ENCODE measurements at regions not wholly inside any gene's neighbourhood (a gene's known extent, or its start where the extent isn't known, plus 50 kb on each side); places are given as distances from the start of the nearest gene placed in this dataset.
"Not testable (repeated sequence)": the region's sequence is repeated elsewhere in the genome, so short reads cannot be mapped to it uniquely, and the experiment has no call there.

DNA sequence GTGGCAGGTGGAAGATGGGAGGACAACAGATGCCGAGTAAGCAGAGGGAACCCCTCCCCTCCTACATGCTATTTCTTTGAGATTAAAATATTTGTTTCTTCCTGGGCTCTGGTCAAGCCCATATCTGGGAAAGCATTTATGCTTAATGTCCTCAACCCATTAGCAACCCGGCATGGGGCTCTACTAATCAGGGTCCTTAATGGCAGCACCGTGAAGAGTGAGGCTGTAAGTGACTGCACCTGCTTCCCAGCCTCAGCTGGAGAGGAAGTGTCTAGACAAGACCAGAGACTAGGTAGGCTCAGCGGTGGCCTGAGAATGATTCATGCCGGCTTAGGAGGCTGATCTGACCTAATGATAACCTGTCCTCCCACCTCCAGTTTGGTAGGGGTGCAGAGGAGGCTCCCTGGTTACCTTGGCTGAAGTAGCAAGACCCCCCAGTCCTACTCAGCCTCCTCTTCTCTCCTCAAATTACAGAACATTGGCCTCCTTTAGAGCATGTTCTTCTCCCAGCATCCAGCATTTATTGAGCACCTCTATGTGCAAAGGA lies 61.3 kb upstream of the HSPA9 start:
- ChIA-PET POLR2A (ENCODE audit: partially characterized antibody) (no interaction called here), CTCF (ENCODE audit: partially characterized antibody) (interaction anchor here (1.1 to 1.6 kb wide), 2 partner anchors 13 to 14 kb away, joined by 4 to 6 read pairs; no protein-coding TSS in a partner anchor)
- H3K4me3 ChIP-seq (ENCODE audit: low read length in 2 of 2) = no peak overlapping the region
- peaks cover 45 to 58% of the 10 kb centered on the region in 2 donors for H3K27me3 Mint-ChIP-seq
- H3K9me3 ChIP-seq (ENCODE audit: control insufficient read depth in 1 of 2, low read length in 2 of 2) = no peaks in the 10 kb centered on the region
- no peaks in the 10 kb centered on the region for H3K36me3 ChIP-seq (ENCODE audit: insufficient read depth, low read length)
- H3K27ac Mint-ChIP-seq = no peak overlapping the region
- peaks cover 0 to 7% (median 0%) of the 10 kb centered on the region in 8 donors for H3K9me3 Mint-ChIP-seq
- no peak overlapping the region for H3K4me3 Mint-ChIP-seq
- intact Hi-C loops (cut with micrococcal nuclease) = no loop called here
- H3K4me1 ChIP-seq (ENCODE audit: insufficient read depth, low read length) = no peaks in the 10 kb centered on the region
- peaks cover 6% of the 10 kb centered on the region for H3K27me3 ChIP-seq (ENCODE audit: insufficient read depth, low read length)
- peaks cover 0 to 6% (median under 1%) of the 10 kb centered on the region in 4 donors for H3K4me1 Mint-ChIP-seq
- H3K36me3 Mint-ChIP-seq = no peaks in the 10 kb centered on the region
- no peak overlapping the region for H3K27ac ChIP-seq (ENCODE audit: low read depth, low read length)
- no peak for DNase-seq

GRCh38 chr5:138635708-138636107 lies 60.5 kb upstream of the HSPA9 start:
- intact Hi-C loops (cut with micrococcal nuclease) = no loop called here
- H3K36me3 Mint-ChIP-seq = no peaks in the 10 kb centered on the region
- H3K9me3 Mint-ChIP-seq = peaks cover 0 to 7% (median 0%) of the 10 kb centered on the region in 8 donors
- Histone ChIP-seq H3K4me3 (ENCODE audit: low read length in 2 of 2) (no peak overlapping the region), H3K4me1 (ENCODE audit: insufficient read depth, low read length) (no peaks in the 10 kb centered on the region), H3K27ac (ENCODE audit: low read depth, low read length) (no peak overlapping the region), H3K36me3 (ENCODE audit: insufficient read depth, low read length) (no peaks in the 10 kb centered on the region), H3K9me3 (ENCODE audit: control insufficient read depth in 1 of 2, low read length in 2 of 2) (no peaks in the 10 kb centered on the region), H3K27me3 (ENCODE audit: insufficient read depth, low read length) (peaks cover 4% of the 10 kb centered on the region)
- no peak overlapping the region for H3K4me3 Mint-ChIP-seq
- H3K27ac Mint-ChIP-seq = no peak overlapping the region
- CTCF ChIA-PET (ENCODE audit: partially characterized antibody) = interaction anchor here (1.1 kb wide), 1 partner anchor 13 kb away, joined by 4 read pairs; no protein-coding TSS in a partner anchor
- peaks cover 42 to 53% of the 10 kb centered on the region in 2 donors for H3K27me3 Mint-ChIP-seq
- no peak for DNase-seq
- POLR2A ChIA-PET (ENCODE audit: partially characterized antibody) = no interaction called here
- H3K4me1 Mint-ChIP-seq = peaks cover 0 to 6% (median under 1%) of the 10 kb centered on the region in 4 donors

GRCh38 chr5:138635265-138635664 lies 60.1 kb upstream of the HSPA9 start:
- Histone ChIP-seq H3K27me3 (ENCODE audit: insufficient read depth, low read length) (peaks cover 4% of the 10 kb centered on the region), H3K4me3 (ENCODE audit: low read length in 2 of 2) (no peak overlapping the region), H3K27ac (ENCODE audit: low read depth, low read length) (no peak overlapping the region), H3K4me1 (ENCODE audit: insufficient read depth, low read length) (no peaks in the 10 kb centered on the region), H3K36me3 (ENCODE audit: insufficient read depth, low read length) (no peaks in the 10 kb centered on the region), H3K9me3 (ENCODE audit: control insufficient read depth in 1 of 2, low read length in 2 of 2) (no peaks in the 10 kb centered on the region)
- no peaks in the 10 kb centered on the region for H3K36me3 Mint-ChIP-seq
- intact Hi-C loops (cut with micrococcal nuclease) = no loop called here
- peaks cover 0 to 7% (median 0%) of the 10 kb centered on the region in 8 donors for H3K9me3 Mint-ChIP-seq
- ChIA-PET POLR2A (ENCODE audit: partially characterized antibody) (no interaction called here), CTCF (ENCODE audit: partially characterized antibody) (interaction anchor here (1.1 kb wide), 1 partner anchor 14 kb away, joined by 4 read pairs; no protein-coding TSS in a partner anchor)
- no peak for DNase-seq
- H3K4me1 Mint-ChIP-seq = peaks cover 0 to 6% (median under 1%) of the 10 kb centered on the region in 4 donors
- peaks cover 39 to 48% of the 10 kb centered on the region in 2 donors for H3K27me3 Mint-ChIP-seq
- no peak overlapping the region for H3K4me3 Mint-ChIP-seq
- no peak overlapping the region for H3K27ac Mint-ChIP-seq

DNA sequence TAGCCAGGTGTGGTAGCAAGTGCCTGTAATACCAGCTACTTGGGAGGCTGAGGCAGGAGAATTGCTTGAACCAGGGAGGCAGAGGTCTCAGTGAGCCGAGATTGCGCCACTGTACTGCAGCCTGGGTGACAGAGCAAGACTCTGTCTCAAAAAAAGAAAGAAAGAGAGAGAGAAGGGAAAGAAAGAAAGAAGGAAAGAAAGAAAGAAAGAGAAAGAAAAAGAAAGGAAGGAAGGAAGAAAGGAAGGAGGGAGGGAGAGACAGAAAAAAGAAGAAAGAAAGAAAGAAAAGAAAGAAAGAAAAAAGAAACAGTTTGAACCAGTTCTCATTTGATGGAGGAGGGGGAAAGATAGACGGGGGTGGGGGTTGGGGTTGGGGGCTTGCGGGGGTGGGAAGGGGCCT lies 59.6 kb upstream of the HSPA9 start:
- H3K27me3 ChIP-seq (ENCODE audit: insufficient read depth, low read length); intact Hi-C loops (cut with micrococcal nuclease); H3K36me3 ChIP-seq (ENCODE audit: insufficient read depth, low read length); H3K36me3 Mint-ChIP-seq; H3K9me3 Mint-ChIP-seq; H3K9me3 ChIP-seq (ENCODE audit: control insufficient read depth in 1 of 2, low read length in 2 of 2); DNase-seq; H3K4me3 Mint-ChIP-seq; POLR2A ChIA-PET (ENCODE audit: partially characterized antibody); H3K4me3 ChIP-seq (ENCODE audit: low read length in 2 of 2); H3K4me1 Mint-ChIP-seq; H3K27ac Mint-ChIP-seq; H3K27ac ChIP-seq (ENCODE audit: low read depth, low read length); H3K4me1 ChIP-seq (ENCODE audit: insufficient read depth, low read length): not testable (repeated sequence)
- peaks cover 37 to 45% of the 10 kb centered on the region in 2 donors for H3K27me3 Mint-ChIP-seq
- CTCF ChIA-PET (ENCODE audit: partially characterized antibody) = interaction anchor here (1.4 kb wide), 1 partner anchor 13 kb away, joined by 3 read pairs; no protein-coding TSS in a partner anchor

GRCh38 chr5:138632900-138633489 lies 57.8 kb upstream of the HSPA9 start:
- CTCF ChIA-PET (ENCODE audit: partially characterized antibody) = no interaction called here
- intact Hi-C loops (cut with micrococcal nuclease) = no loop called here

DNA sequence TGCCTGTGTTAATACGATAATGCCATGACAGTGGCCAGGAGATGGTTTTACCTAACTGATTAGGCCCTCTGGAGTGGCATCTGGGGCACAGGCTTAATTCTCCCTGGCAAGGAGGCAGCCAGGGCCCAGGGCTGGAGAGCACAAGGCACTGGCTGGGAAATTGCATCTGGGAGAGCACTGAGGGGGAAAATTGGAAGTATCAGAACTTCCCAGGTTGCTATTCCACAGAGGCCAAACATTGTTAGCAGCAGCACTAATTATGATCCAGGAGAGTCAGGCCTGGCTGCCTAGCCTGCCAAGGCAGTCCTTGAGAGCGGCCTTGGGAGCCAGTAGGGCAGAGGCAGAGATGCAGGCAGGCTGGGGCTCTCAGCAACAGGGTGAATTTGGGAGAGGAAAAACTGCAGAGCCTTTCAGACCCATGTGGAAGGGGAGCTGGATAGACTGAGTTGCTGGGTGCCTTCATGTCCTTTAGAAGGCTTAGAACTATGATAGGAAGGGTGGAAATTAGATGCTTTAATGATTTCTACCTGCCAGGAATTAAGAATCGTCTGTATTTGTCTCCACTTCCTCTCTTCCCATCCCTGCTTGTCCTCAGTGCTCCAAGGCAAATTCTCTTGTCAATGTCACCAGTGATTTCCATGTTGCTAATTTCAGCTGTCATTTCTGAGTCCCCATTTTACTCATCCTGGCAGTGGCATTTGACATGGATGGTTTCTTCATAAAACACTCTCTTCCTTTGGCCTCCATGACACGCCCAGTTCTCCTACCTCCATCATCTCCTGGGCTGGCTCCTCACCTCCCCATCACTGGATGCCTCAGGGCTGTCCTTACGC lies 56.1 kb upstream of the HSPA9 start:
- POLR2A ChIA-PET (ENCODE audit: partially characterized antibody) = no interaction called here
- Histone ChIP-seq H3K27ac (ENCODE audit: low read depth, low read length) (no peak overlapping the region), H3K4me1 (ENCODE audit: insufficient read depth, low read length) (no peaks in the 10 kb centered on the region), H3K27me3 (ENCODE audit: insufficient read depth, low read length) (peaks cover 4% of the 10 kb centered on the region), H3K9me3 (ENCODE audit: control insufficient read depth in 1 of 2, low read length in 2 of 2) (no peaks in the 10 kb centered on the region), H3K4me3 (ENCODE audit: low read length in 2 of 2) (no peak overlapping the region), H3K36me3 (ENCODE audit: insufficient read depth, low read length) (no peaks in the 10 kb centered on the region)
- CTCF ChIA-PET (ENCODE audit: partially characterized antibody) = no interaction called here
- H3K4me1 Mint-ChIP-seq = peaks cover 0 to 6% (median under 1%) of the 10 kb centered on the region in 4 donors
- H3K36me3 Mint-ChIP-seq = no peaks in the 10 kb centered on the region
- no peak overlapping the region for H3K4me3 Mint-ChIP-seq
- no peak for DNase-seq
- H3K27ac Mint-ChIP-seq = no peak overlapping the region
- intact Hi-C loops (cut with micrococcal nuclease) = no loop called here
- H3K9me3 Mint-ChIP-seq = no peaks in the 10 kb centered on the region
- peaks cover 22 to 34% of the 10 kb centered on the region in 2 donors for H3K27me3 Mint-ChIP-seq

More at GRCh38 chr5:138632900-138633489, 57.8 kb upstream of the HSPA9 start:
- no peak overlapping the region for H3K4me3 Mint-ChIP-seq
- peaks cover 0 to 3% (median 0%) of the 10 kb centered on the region in 8 donors for H3K9me3 Mint-ChIP-seq
- H3K27ac Mint-ChIP-seq = no peak overlapping the region
- H3K36me3 Mint-ChIP-seq = no peaks in the 10 kb centered on the region
- H3K27me3 Mint-ChIP-seq = peaks cover 28 to 37% of the 10 kb centered on the region in 2 donors
- POLR2A ChIA-PET (ENCODE audit: partially characterized antibody) = no interaction called here
- H3K4me1 ChIP-seq (ENCODE audit: insufficient read depth, low read length) = no peaks in the 10 kb centered on the region
- no peak for DNase-seq
- H3K27me3 ChIP-seq (ENCODE audit: insufficient read depth, low read length) = peaks cover 4% of the 10 kb centered on the region
- H3K4me3 ChIP-seq (ENCODE audit: low read length in 2 of 2) = no peak overlapping the region
- H3K9me3 ChIP-seq (ENCODE audit: control insufficient read depth in 1 of 2, low read length in 2 of 2) = no peaks in the 10 kb centered on the region
- H3K36me3 ChIP-seq (ENCODE audit: insufficient read depth, low read length) = no peaks in the 10 kb centered on the region
- no peak overlapping the region for H3K27ac ChIP-seq (ENCODE audit: low read depth, low read length)
- H3K4me1 Mint-ChIP-seq = peaks cover 0 to 6% (median under 1%) of the 10 kb centered on the region in 4 donors

- CTCF ChIA-PET (ENCODE audit: partially characterized antibody) = interaction anchor here (1.0 kb wide), 1 partner anchor 23 kb away, joined by 3 read pairs; no protein-coding TSS in a partner anchor
- intact Hi-C loops (cut with micrococcal nuclease) = no loop called here
- no peak overlapping the region for H3K4me3 Mint-ChIP-seq
Measured at GRCh38 chr5:138629392-138629791, 54.2 kb upstream of the HSPA9 start.

More at GRCh38 chr5:138629392-138629791, 54.2 kb upstream of the HSPA9 start:
- Histone ChIP-seq H3K4me1 (ENCODE audit: insufficient read depth, low read length) (no peaks in the 10 kb centered on the region), H3K4me3 (ENCODE audit: low read length in 2 of 2) (no peak overlapping the region), H3K27me3 (ENCODE audit: insufficient read depth, low read length) (peaks cover 4% of the 10 kb centered on the region), H3K9me3 (ENCODE audit: control insufficient read depth in 1 of 2, low read length in 2 of 2) (no peaks in the 10 kb centered on the region), H3K36me3 (ENCODE audit: insufficient read depth, low read length) (no peaks in the 10 kb centered on the region), H3K27ac (ENCODE audit: low read depth, low read length) (no peak overlapping the region)
- peaks cover 0 to 6% (median under 1%) of the 10 kb centered on the region in 4 donors for H3K4me1 Mint-ChIP-seq
- peaks cover 17 to 28% of the 10 kb centered on the region in 2 donors for H3K27me3 Mint-ChIP-seq
- no peaks in the 10 kb centered on the region for H3K9me3 Mint-ChIP-seq
- no peak for DNase-seq
- POLR2A ChIA-PET (ENCODE audit: partially characterized antibody) = no interaction called here
- no peak overlapping the region for H3K27ac Mint-ChIP-seq
- H3K36me3 Mint-ChIP-seq = no peaks in the 10 kb centered on the region

All from CD4-positive, alpha-beta memory T cell (primary cell).